GM19043 (cell line): ENCODE measurements at regions not wholly inside any gene's neighbourhood (a gene's known extent, or its start where the extent isn't known, plus 50 kb on each side); places are given as distances from the start of the nearest gene placed in this dataset.

Experiments used
- ATAC-seq: cut with Tn5 transposase; IDR thresholded peaks from one replicate; pipeline ENCODE4 v1.9.1; 2021; ENCODE audit warnings: low read depth; ENCODE audit not compliant: unreplicated experiment

GRCh38 chr16:73775841-73776388, 520.7 kb upstream of the PSMD7 start:
- no peak for ATAC-seq

GRCh38 chr16:73771196-73772064, 525.2 kb upstream of the PSMD7 start:
- ATAC-seq = no peak

GRCh38 chr16:73768786-73769203, 527.8 kb upstream of the PSMD7 start:
- ATAC-seq = no peak

- no peak for ATAC-seq
Observed at GRCh38 chr16:73764321-73764720, 532.3 kb upstream of the PSMD7 start.

GRCh38 chr16:73756289-73757178, 540.1 kb upstream of the PSMD7 start:
- no peak for ATAC-seq

GRCh38 chr16:73753931-73754330, 542.7 kb upstream of the PSMD7 start:
- ATAC-seq = no peak

- ATAC-seq = no peak
Observed at GRCh38 chr16:73750639-73751038, 546.0 kb upstream of the PSMD7 start.

- no peak for ATAC-seq
Observed at GRCh38 chr16:73747328-73747727, 549.3 kb upstream of the PSMD7 start.

- ATAC-seq = no peak
Observed at GRCh38 chr16:73746554-73746953, 550.1 kb upstream of the PSMD7 start.

GRCh38 chr16:73743665-73744496, 552.7 kb upstream of the PSMD7 start:
- no peak for ATAC-seq

GRCh38 chr16:73739049-73739769, 557.4 kb upstream of the PSMD7 start:
- no peak for ATAC-seq

GRCh38 chr16:73738266-73738665, 558.3 kb upstream of the PSMD7 start:
- no peak for ATAC-seq

GRCh38 chr16:73737637-73738036, 559.0 kb upstream of the PSMD7 start:
- no peak for ATAC-seq

- no peak for ATAC-seq
Observed at GRCh38 chr16:73735954-73736353, 560.7 kb upstream of the PSMD7 start.

- no peak for ATAC-seq
Observed at GRCh38 chr16:73735018-73735417, 561.6 kb upstream of the PSMD7 start.

- ATAC-seq = no peak
Observed at GRCh38 chr16:73732681-73733080, 563.9 kb upstream of the PSMD7 start.

- no peak for ATAC-seq
Observed at GRCh38 chr16:73732143-73732542, 564.5 kb upstream of the PSMD7 start.

GRCh38 chr16:73730481-73731090, 566.0 kb upstream of the PSMD7 start:
- ATAC-seq = no peak

GRCh38 chr16:73725156-73725555, 571.5 kb upstream of the PSMD7 start:
- ATAC-seq = no peak
